IPS DF 19.7 (cell line): ENCODE measurements at regions not wholly inside any gene's neighbourhood (a gene's known extent, or its start where the extent isn't known, plus 50 kb on each side); places are given as distances from the start of the nearest gene placed in this dataset.

Experiments used
- DNase-seq: peaks from one replicate; pipeline ENCODE4 v3.0.0-alpha.2; 2013; ENCODE audit warnings: low read depth, low spot score

GRCh38 chr13:76750126-76750525 lies 136.1 kb downstream of the KCTD12 start:
- no peak for DNase-seq

- no peak for DNase-seq
Measured at GRCh38 chr13:76745261-76746200, 140.7 kb downstream of the KCTD12 start.

GRCh38 chr13:76741624-76742023 lies 144.6 kb downstream of the KCTD12 start:
- DNase-seq = no peak

- DNase-seq = no peak
Measured at GRCh38 chr13:76741046-76741445, 145.2 kb downstream of the KCTD12 start.

- DNase-seq = no peak
Measured at GRCh38 chr13:76738616-76739015, 147.6 kb downstream of the KCTD12 start.

- no peak for DNase-seq
Measured at GRCh38 chr13:76737526-76737925, 148.7 kb downstream of the KCTD12 start.

DNA sequence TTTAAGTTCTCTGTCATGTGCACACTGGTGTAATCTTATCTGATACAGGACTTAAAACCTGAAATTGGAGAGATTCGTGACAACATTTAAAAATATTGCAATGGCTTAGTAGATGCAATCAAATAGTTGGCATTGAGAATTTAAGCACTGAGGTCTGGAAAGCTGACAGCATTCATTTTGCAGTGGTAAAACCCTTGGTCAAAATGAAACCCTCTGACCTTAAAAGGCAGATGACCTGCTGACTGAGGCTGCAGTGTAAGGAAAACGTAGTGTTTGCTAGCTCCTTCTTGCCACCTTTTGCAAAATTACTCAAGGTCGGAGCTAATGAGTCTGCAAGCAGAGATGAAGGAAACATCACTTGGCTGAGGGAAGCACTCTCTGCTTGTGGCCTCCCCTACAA lies 150.6 kb downstream of the KCTD12 start:
- no peak for DNase-seq

DNA sequence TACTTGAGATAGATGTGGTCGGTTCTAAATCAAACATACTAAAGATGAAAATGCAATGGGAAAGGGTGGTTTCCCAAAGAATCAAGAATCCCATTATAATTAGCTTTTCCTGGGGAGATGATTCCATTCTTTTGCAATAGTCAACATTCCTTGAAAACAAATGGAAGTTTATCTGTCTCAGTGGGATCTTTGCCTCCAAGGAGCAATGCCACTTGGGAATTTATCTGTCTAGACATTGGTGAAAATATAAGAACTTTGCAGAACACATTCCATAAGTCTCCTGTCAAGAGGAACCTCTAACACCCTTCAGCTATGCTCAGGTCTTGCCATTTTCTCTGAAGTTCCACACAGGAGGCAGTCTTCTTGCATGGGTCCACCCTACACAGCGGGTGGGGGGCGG lies 152.5 kb downstream of the KCTD12 start:
- no peak for DNase-seq

- DNase-seq = no peak
Measured at GRCh38 chr13:76732367-76732766, 153.8 kb downstream of the KCTD12 start.

- no peak for DNase-seq
Measured at GRCh38 chr13:76730220-76730619, 156.0 kb downstream of the KCTD12 start.

DNA sequence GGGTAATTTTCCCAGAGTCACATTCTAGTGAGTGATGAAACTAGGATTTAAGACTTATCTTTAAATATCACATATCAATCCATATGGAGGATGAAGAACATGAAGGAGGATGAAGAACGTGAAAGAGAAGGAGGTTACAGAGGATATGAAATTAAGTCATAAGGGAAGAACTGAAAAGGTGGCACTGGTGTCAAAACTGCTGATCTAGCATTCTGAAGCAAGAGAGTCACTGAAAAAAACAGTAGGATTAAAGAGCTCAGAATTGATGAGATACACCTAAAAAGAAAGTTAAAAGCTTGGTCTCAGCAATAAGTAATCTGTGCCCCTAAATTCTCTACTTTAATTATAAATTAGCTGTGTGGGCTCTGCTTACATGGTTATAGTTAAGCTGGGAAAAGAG lies 156.5 kb downstream of the KCTD12 start:
- DNase-seq = no peak

- no peak for DNase-seq
Measured at GRCh38 chr13:76725896-76726295, 160.3 kb downstream of the KCTD12 start.

GRCh38 chr13:76725211-76725610 lies 161.0 kb downstream of the KCTD12 start:
- DNase-seq = no peak

DNA sequence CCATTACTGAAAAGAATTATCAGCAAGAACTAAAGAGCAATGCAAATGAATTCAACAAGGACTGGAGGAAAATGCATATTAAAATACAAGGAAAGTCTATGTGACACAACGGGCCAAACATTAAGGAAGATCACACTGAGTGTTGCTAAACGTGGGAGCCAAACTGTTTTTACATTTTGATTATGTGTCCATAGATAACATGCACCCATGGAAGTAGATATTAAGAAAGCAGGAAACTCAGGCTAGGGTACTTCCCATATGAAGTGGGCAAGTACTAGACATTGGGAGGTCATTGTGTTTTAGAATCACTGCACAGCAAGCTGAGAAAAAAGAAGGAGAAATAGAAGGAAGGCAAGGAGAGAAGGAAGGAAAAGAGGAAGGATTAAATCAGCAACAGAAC lies 161.8 kb downstream of the KCTD12 start:
- DNase-seq = no peak

DNA sequence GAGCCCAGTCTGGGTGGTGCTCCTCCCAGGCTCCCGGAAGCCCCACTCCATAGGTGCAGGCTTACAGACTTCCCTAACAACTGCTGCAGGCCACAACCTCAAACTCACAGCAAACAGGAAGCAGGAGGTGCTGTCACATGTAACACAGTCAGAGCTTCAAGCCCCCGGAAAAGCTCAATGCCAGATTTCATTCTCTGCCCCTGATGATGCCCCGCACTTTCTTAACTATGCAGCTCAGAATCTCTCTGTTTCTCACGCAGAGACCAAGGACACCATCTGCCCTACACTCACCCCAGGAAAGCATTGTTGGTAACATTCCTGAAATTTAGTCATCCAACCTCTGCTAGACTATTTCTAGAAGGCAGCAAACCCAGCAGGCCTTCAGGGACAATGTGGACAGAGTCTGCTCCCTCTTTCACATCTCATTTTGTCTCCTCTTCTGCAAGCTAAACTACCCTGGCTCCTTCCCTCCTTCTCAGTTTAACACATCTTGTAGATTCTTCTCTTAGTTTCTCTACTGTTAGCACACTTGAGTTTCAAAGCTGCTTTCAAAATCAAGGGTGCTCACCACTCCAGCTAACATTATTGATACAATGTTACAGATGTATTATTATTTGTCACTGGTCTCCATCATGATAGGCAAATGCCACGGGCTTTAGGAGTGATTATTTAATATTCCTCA lies 162.5 kb downstream of the KCTD12 start:
- peak; percentile 38 for DNase-seq

DNA sequence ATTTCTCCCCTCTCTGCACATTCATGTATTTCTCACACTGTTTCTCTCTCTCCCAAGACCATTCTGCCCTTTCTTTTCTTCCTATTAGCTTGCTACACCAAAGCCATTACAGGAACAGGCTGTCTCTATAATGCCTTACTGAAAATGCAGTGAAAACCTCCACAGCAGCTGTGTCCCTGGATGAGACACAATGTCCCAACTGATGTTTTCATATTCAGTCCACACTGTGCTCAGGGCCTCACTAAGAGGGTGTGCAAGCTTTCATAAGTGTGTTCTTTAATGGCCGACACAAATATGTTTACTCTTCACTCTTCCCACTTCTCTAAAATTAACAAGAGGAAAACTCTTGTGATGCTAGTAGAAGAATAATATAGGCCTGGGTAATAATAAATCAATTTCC lies 163.4 kb downstream of the KCTD12 start:
- DNase-seq = no peak

- no peak for DNase-seq
Measured at GRCh38 chr13:76720821-76721220, 165.4 kb downstream of the KCTD12 start.

DNA sequence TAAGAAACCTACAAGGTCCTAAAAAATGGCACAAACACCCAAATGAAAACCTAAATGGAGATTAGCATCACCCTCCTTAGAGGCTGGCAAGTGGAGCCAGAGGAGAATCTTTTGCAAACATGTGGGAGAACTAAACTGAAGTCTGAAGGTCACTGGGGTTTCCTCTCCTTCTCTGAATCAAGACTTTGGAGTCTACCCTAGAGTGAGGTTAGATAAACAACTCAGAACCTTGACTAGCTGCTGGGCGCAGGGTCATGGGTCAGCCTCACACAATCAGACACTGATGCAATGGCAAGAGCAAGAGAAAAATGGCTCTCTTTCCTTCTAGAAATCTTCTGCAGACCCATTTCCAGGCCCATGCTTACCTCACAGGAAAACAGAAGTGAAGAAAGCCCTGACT lies 165.8 kb downstream of the KCTD12 start:
- DNase-seq = no peak

DNA sequence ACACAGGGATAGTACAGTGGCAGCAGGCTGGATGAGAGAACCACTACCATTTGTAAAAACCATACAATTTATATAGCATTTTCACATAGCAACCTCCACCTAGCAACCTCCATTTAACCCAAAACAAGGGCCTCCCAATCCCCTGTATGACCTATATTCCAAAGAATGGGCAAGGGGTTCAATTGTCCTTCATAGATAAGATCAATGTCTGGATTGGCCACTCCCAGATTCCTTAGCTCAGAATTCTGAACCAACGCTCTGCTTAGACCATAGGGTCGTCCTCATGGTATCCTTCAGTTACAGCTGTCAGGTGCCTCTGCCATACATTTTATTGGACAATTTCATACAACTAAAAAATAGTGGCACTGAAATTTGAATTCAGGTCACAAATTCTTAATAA lies 166.2 kb downstream of the KCTD12 start:
- no peak for DNase-seq

GRCh38 chr13:76717092-76717491 lies 169.1 kb downstream of the KCTD12 start:
- no peak for DNase-seq

DNA sequence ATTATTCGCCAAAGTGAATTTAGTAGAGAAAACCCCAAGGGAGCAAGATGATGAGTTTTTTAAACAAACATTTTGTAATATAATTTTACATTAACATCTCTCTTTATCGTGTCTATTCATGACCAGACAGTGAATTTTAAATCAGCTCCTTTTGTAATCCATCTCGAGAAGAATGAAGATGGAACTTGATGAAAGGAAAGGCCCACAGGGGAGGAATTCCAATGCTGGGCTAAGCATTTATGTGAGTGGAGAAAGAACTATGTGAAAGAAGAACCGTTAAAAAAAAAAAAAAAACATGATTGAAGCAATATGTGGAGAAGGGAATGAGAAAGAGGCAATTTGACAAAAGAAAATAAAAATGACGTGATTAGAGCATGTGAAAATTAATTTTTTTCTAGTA lies 170.6 kb downstream of the KCTD12 start:
- DNase-seq = no peak

GRCh38 chr13:76715075-76715474 lies 171.1 kb downstream of the KCTD12 start:
- no peak for DNase-seq

DNA sequence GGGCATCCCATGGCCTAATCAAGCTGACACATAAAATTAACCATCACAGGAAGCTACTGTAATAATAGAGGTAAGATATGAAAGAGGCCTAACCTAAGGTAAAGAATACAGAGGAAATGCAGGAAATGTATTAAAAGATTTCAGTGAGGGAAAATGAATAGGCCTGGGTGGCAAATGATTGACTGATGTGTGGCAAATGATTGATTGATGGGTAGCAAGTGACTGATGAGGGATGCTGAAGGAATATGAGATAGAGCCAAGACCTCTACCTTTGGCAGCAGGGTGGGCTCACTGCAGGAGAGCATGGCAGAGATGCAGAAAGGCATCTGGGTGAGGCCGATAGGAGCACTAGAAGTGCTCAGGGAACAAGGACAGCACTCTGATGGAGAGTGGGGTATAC lies 172.9 kb downstream of the KCTD12 start:
- no peak for DNase-seq
